Activated CD4-positive, alpha-beta T cell treated with anti-CD3 and anti-CD28 coated beads for 36 hours (primary cell): ENCODE measurements at regions not wholly inside any gene's neighbourhood (a gene's known extent, or its start where the extent isn't known, plus 50 kb on each side); places are given as distances from the start of the nearest gene placed in this dataset.

Source experiments
- ATAC-seq: fragments of 200-7000 bp; cut with Tn5 transposase; one replicate; pipeline ENCODE4 v1.10.0; 2021; ENCODE audit warnings: mild to moderate bottlenecking, moderate library complexity
- CTCF ChIA-PET: fragments of 350-600 bp; sonication (Branson Sonifier 250); formaldehyde crosslinking; loops from one replicate; lab custom pipeline; 2021; ENCODE audit warnings: antibody characterized with exemption; lab: Charles Lee
- POLR2A ChIA-PET: fragments of 350-600 bp; sonication (Branson Sonifier 250); formaldehyde crosslinking; loops from one replicate; lab custom pipeline; 2021; ENCODE audit warnings: antibody characterized with exemption, inconsistent platforms; lab: Charles Lee
- DNase-seq: peaks from one replicate; pipeline ENCODE4 v3.0.0-alpha.2; 2020
- H3K27ac Mint-ChIP-seq: one replicate; pipeline ENCODE4 v1.8.0; 2021; ENCODE audit warnings: mixed read lengths
- H3K27me3 Mint-ChIP-seq: one replicate; pipeline ENCODE4 v1.8.0; 2021; ENCODE audit warnings: mixed read lengths
- H3K36me3 Mint-ChIP-seq: one replicate; pipeline ENCODE4 v1.8.0; 2021; ENCODE audit warnings: low read depth, mixed read lengths
- H3K4me1 Mint-ChIP-seq: one replicate; pipeline ENCODE4 v1.8.0; 2021; ENCODE audit warnings: mixed read lengths
- H3K4me3 Mint-ChIP-seq: one replicate; pipeline ENCODE4 v1.8.0; 2021; ENCODE audit warnings: mild to moderate bottlenecking, moderate library complexity, mixed read lengths
- H3K9me3 Mint-ChIP-seq: one replicate; pipeline ENCODE4 v1.8.0; 2021; ENCODE audit warnings: low read depth, mixed read lengths
- intact Hi-C, 2 experiments: fragments of 100-400 bp; cut with DNase I in 1 of 2; cut with micrococcal nuclease in 1 of 2; formaldehyde crosslinking; loops; one replicate each; pipeline versions ENCODE4 v1.14.2 to v1.15.1; 2022 to 2024; cut with DNase I, micrococcal nuclease

DNA sequence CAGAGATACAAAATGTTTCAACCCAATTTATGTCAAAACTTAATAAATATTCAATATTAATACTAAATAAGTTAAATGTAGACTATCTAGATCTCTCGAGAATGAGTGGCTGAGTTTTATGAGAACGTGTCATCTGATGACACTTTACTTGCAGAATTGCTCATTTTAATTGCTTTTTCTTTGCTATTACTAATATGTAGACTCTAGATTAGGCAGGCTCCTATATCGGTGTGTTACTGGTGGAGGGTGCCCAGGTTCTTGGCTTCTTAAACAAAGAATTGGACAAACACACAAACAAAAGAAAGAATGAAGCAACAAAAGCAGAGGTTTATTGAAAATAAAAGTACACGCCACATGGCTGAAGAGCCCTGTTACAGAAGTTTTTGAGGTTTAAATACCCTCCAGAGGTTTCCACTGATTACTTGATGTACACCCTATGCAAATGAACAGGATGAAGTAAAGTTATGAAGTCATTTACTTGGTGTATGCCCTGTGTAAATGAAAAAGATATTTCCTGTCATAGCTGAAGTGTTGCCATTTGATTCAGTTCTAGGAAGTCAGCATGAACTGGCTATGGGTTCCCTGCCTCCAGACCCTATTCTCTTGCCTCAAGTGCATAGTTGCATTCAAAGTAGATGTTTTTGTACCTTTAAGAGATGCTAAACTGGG is 122.9 kb upstream of the ITGA4 start:
- intact Hi-C loops: no loop called here
- H3K4me1 Mint-ChIP-seq: peaks cover 11% of the 10 kb centered on the region
- H3K9me3 Mint-ChIP-seq: peaks cover 4% of the 10 kb centered on the region
- H3K27me3 Mint-ChIP-seq: no peaks in the 10 kb centered on the region
- H3K27ac Mint-ChIP-seq: no peak overlapping the region
- H3K4me3 Mint-ChIP-seq: no peak overlapping the region
- DNase-seq: no peak
- ChIA-PET CTCF (no interaction called here), POLR2A (no interaction called here)
- ATAC-seq: peak; percentile 81
- no peaks in the 10 kb centered on the region for H3K36me3 Mint-ChIP-seq

DNA sequence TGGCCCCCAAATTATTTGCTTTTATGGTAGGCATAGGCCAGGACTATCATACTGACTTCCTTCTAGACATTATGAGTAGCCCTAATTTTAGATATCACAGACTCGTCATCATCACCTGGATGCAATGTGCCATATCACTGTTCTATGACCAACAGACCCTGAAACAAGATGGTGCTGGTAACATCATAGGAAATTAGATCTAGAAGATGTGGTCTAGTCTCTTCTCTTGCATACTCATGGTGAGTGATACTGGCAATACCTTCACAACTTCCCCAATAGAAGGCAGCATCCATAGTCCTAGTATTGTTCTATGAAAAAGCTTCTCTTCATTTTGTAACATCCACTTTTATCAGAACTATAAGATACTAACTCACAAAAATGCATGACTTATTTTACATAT is 116.3 kb upstream of the ITGA4 start:
- H3K27me3 Mint-ChIP-seq: no peaks in the 10 kb centered on the region
- ChIA-PET POLR2A (no interaction called here), CTCF (no interaction called here)
- no peak overlapping the region for H3K27ac Mint-ChIP-seq
- no peaks in the 10 kb centered on the region for H3K9me3 Mint-ChIP-seq
- DNase-seq (no peak), ATAC-seq (no peak)
- H3K4me3 Mint-ChIP-seq: no peak overlapping the region
- H3K4me1 Mint-ChIP-seq: peaks cover 3% of the 10 kb centered on the region
- peaks cover 7% of the 10 kb centered on the region for H3K36me3 Mint-ChIP-seq
- intact Hi-C loops: no loop called here

DNA sequence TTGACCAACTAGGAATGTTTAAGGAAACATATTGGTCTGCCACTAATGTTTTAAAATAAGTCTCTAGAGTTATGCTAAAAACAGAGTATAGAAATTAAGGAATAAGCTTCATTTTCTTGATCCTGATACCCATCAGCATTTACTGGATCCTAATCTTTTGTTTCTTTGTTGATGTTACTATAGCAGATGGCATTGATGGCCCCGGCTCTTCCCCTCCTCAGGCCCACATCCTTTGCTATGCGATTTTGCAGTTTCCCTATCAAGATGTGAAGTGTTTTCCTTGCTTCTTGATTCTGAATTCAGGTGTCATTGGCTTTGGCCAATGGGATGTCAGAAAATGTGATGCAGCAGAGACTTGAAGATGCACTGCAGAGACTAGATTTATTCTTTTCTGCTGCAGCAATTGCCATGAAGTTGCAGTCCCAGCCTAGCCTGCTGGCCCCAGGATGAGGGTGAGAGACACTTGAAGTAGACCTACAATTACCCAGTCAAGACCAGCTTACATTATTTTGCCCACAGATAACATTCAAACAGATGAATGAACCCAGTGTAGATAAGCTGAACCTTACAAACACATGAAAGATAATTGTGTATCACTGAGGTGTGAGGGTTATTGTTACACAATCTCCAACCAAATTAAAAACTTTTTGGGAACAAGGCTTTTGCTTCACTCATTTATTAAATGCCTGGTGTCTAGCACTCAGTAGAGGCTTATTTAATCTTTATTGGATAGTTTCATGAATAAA is 115.2 kb upstream of the ITGA4 start:
- Mint-ChIP-seq H3K4me1 (peaks cover 3% of the 10 kb centered on the region), H3K36me3 (peaks cover 11% of the 10 kb centered on the region), H3K4me3 (no peak overlapping the region), H3K27ac (no peak overlapping the region), H3K9me3 (no peaks in the 10 kb centered on the region), H3K27me3 (no peaks in the 10 kb centered on the region)
- ChIA-PET CTCF (interaction anchor here (0.6 kb wide), 1 partner anchor 489 kb away, joined by 3 read pairs; no protein-coding TSS in a partner anchor), POLR2A (no interaction called here)
- ATAC-seq (no peak), DNase-seq (no peak)
- intact Hi-C loops: no loop called here

DNA sequence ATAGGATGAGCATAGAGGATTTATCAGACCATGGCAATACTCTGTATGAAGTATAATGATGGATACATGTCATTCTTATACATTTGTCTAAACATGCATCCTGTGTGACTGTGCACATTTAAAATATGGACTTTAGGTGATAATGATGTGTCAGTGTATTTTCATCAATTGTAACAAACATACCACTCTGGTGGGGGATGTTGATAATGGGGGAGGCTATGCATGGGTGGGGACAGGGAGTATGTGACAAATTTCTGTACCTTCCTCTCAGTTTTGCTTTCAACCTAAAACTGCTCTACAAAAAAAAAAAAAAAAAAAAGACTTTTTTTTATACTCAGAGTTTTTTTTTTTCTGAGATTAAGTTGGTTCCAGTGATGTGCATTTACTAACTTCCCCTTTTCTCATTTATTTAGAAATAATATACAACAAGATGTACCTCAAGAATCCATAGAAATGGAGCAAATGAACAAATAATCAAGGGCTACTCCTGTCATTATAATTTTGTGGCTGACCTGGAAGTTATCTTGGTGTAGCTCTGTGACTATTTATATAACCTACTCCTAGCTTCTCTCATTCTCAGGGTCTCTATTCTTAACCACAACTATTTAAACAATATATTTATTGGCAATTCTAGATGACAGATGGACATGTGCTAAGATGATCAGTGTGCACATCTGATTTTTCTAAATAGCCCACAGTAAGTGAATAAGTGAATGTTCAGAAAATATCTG is 108.9 kb upstream of the ITGA4 start:
- H3K36me3 Mint-ChIP-seq: peaks cover 5% of the 10 kb centered on the region
- no peak overlapping the region for H3K4me3 Mint-ChIP-seq
- ChIA-PET CTCF (no interaction called here), POLR2A (no interaction called here)
- H3K4me1 Mint-ChIP-seq: peaks cover 7% of the 10 kb centered on the region
- H3K27me3 Mint-ChIP-seq: no peaks in the 10 kb centered on the region
- DNase-seq: no peak
- no peak overlapping the region for H3K27ac Mint-ChIP-seq
- peak; percentile 51 for ATAC-seq
- H3K9me3 Mint-ChIP-seq: no peaks in the 10 kb centered on the region
- intact Hi-C loops: no loop called here

DNA sequence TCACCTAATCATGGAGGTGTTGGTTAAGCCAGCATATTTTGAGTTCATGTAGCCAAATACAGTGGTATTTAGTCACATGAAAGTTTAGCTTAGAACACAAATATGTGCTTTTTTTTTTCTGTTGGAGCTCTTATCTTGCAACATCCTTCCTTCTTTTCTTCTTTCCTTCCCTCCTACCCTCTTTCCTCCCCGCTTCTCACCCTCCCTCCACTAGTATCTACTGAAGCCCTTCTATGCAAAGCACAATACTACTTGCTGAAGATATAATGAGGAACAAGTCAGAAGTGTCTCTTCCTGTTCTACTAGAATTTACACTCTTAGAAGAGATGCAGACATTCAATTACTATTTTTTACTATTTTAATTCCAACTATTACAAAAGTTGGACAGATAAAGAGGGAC is 105.0 kb upstream of the ITGA4 start:
- no peaks in the 10 kb centered on the region for H3K27me3 Mint-ChIP-seq
- no peaks in the 10 kb centered on the region for H3K9me3 Mint-ChIP-seq
- H3K27ac Mint-ChIP-seq: no peak overlapping the region
- CTCF ChIA-PET: interaction anchor here (0.6 to 1.6 kb wide), 4 partner anchors 40 to 365 kb away, joined by 3 to 4 read pairs (median 4); no protein-coding TSS in a partner anchor
- ATAC-seq (no peak), DNase-seq (no peak)
- no peaks in the 10 kb centered on the region for H3K36me3 Mint-ChIP-seq
- POLR2A ChIA-PET: no interaction called here
- intact Hi-C loops: no loop called here
- H3K4me1 Mint-ChIP-seq: peaks cover 9% of the 10 kb centered on the region
- no peak overlapping the region for H3K4me3 Mint-ChIP-seq

DNA sequence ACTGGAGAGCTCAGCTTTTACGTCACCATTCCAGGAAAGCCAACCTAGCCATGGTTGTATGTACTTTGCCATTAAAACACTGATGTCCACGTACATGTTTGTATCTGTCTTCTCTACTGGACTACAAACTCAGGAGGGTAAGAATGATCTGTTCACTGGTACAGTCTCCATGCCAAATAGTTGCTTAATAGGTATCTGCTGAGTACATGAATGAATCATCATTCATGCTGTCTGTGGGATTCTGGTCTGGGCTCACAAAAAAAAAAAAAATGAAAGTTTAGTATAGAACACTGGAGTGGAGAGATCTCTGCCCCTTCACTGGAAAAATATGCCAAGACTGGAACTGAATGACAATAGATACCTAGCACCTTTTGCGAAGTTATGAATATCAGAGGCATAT is 102.6 kb upstream of the ITGA4 start:
- ChIA-PET CTCF (interaction anchor here (0.9 kb wide), 1 partner anchor 12 kb away, joined by 3 read pairs; no protein-coding TSS in a partner anchor), POLR2A (no interaction called here)
- no peak for DNase-seq
- no peak for ATAC-seq
- intact Hi-C loops: no loop called here
- no peaks in the 10 kb centered on the region for H3K9me3 Mint-ChIP-seq
- no peaks in the 10 kb centered on the region for H3K36me3 Mint-ChIP-seq
- H3K27me3 Mint-ChIP-seq: no peaks in the 10 kb centered on the region
- peaks cover 8% of the 10 kb centered on the region for H3K4me1 Mint-ChIP-seq
- H3K4me3 Mint-ChIP-seq: no peak overlapping the region
- no peak overlapping the region for H3K27ac Mint-ChIP-seq

DNA sequence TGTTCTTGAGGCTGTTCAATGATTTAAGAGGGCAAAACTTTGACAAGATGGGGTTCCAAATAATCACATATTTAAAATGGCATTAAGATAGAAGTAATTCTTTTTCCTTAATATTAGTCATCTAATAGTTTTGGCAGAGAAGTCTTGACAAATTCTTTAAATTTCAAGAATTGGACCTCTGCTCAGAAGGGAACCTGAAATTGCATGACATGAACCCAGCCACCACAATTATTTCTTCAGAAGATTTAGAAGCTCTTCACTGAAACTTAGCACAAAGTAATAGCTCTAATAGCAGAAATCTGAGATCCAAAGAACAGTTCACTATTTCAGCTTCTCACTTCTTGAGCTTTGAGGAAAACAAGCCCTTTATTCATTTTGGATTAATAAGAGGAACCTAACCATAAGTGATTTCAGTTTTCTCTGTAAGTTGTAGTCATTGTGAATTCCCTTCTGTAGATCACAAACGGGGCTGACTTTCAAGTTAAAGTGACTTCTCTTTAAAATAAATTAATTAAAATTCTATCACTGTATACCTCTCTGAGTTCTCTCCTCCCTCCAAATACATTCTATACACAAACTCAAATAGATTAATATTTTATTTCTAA is 100.6 kb upstream of the ITGA4 start:
- Mint-ChIP-seq H3K27ac (no peak overlapping the region), H3K4me3 (no peak overlapping the region), H3K4me1 (peaks cover 8% of the 10 kb centered on the region), H3K9me3 (no peaks in the 10 kb centered on the region), H3K36me3 (no peaks in the 10 kb centered on the region), H3K27me3 (no peaks in the 10 kb centered on the region)
- ATAC-seq (no peak), DNase-seq (no peak)
- intact Hi-C loops: no loop called here
- ChIA-PET CTCF (interaction anchor here (0.7 to 1.5 kb wide), 2 partner anchors 12 to 116 kb away, joined by 3 read pairs; no protein-coding TSS in a partner anchor), POLR2A (no interaction called here)

DNA sequence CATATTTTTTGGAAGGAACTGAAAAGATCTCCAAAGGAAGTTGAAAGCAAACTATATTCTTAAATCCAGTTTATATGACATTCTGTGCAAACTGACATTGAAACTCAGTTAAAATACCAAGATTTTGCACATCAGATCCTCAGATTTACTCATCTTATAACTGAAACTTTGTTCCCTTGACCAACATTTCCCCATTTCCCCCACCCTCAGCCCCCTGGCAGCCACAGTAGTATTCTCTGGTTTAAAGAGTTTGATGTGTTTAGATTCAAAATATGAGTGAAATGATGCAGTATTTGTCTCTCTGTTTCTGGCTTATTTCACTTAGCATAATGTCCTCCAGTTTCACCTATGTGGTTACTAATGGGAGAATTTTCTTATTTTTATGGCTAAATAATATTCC is 99.2 kb upstream of the ITGA4 start:
- H3K4me1 Mint-ChIP-seq: peaks cover 6% of the 10 kb centered on the region
- H3K9me3 Mint-ChIP-seq: no peaks in the 10 kb centered on the region
- ATAC-seq (no peak), DNase-seq (no peak)
- POLR2A ChIA-PET: no interaction called here
- H3K4me3 Mint-ChIP-seq: no peak overlapping the region
- intact Hi-C loops: no loop called here
- CTCF ChIA-PET: interaction anchor here (0.9 to 1.5 kb wide), 2 partner anchors 117 to 357 kb away, joined by 3 read pairs; no protein-coding TSS in a partner anchor
- H3K36me3 Mint-ChIP-seq: no peaks in the 10 kb centered on the region
- H3K27me3 Mint-ChIP-seq: no peaks in the 10 kb centered on the region
- no peak overlapping the region for H3K27ac Mint-ChIP-seq

DNA sequence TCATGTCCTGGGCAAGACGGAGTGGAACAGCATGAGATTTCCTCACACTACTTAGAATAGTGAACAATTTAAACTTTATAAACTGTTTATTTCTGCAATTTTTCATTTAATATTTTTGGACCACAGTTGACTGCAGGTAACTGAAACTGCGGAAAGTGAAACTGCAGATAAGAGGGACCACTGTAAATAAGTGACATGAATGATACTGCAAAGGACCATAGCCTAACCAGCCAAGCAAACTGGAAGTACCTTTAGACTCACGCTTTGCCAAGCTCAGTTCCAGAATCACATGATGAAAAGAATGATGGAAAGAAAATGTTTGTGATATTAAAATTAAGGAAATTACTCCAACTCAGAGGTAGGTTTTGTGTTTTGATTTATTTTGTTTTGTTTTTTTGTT is 94.6 kb upstream of the ITGA4 start:
- DNase-seq (no peak), ATAC-seq (no peak)
- Mint-ChIP-seq H3K27ac (no peak overlapping the region), H3K36me3 (no peaks in the 10 kb centered on the region), H3K4me3 (no peak overlapping the region), H3K9me3 (no peaks in the 10 kb centered on the region), H3K27me3 (no peaks in the 10 kb centered on the region), H3K4me1 (peaks cover 4% of the 10 kb centered on the region)
- intact Hi-C loops: no loop called here
- ChIA-PET CTCF (interaction anchor here (1.6 kb wide), 1 partner anchor 28 kb away, joined by 3 read pairs; no protein-coding TSS in a partner anchor), POLR2A (no interaction called here)

DNA sequence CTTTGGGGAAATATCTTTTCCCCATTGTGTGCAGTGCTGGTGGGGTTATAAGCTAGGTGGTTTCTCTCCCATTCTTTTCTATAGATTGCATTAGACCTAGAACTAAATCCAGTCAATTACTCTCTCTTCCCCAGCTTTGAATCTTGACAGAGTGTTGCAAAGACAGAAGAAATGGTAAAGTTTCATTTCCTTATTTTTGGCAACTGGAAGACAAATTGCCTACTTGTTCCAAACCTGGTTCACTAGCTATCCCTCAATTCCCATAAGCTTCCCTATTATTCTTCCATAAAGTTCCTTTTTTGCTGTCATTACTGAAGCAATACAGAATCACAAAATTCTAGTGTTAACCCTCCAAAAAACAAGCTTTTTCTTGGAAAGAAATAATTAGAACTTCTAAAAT is 94.0 kb upstream of the ITGA4 start:
- H3K27ac Mint-ChIP-seq: no peak overlapping the region
- intact Hi-C loops: no loop called here
- ATAC-seq (no peak), DNase-seq (no peak)
- CTCF ChIA-PET: interaction anchor here (0.8 to 1.6 kb wide), 2 partner anchors 28 to 104 kb away, joined by 3 read pairs; no protein-coding TSS in a partner anchor
- no peak overlapping the region for H3K4me3 Mint-ChIP-seq
- H3K27me3 Mint-ChIP-seq: no peaks in the 10 kb centered on the region
- no peaks in the 10 kb centered on the region for H3K9me3 Mint-ChIP-seq
- no peaks in the 10 kb centered on the region for H3K4me1 Mint-ChIP-seq
- H3K36me3 Mint-ChIP-seq: no peaks in the 10 kb centered on the region
- POLR2A ChIA-PET: no interaction called here

DNA sequence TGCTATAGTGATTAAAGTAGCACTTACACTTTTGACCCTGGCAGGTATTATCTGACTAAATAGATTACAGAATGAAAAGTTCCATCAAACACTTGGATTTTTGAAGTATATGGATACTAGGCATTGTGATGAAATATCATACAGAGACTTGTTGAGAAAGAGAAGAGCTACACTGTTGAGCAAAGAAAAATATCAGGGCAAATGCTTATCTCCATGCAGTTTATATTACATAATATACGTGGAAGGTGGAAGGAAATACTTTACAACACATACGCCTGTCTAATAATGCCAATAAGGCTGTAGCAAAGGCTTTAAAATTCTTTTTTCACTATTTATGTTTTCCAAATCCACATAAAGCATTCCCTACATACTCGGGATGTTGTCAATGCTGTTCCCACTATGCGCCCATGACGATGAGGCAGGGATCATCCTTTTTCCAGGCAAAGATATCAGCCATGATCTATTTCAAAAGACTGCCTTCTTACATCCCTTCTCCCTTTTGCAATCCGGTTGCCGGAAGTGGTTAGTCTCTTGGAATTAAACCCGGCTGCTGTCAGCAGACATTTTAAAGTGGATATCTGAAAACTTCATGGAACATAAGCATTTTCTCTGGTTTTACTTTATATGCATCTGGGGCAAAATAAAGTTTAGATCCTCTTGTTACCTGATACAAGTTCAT is 92.6 kb upstream of the ITGA4 start:
- intact Hi-C loops: no loop called here
- Mint-ChIP-seq H3K9me3 (no peaks in the 10 kb centered on the region), H3K27me3 (no peaks in the 10 kb centered on the region), H3K4me1 (no peaks in the 10 kb centered on the region), H3K36me3 (no peaks in the 10 kb centered on the region), H3K27ac (no peak overlapping the region), H3K4me3 (no peak overlapping the region)
- ChIA-PET CTCF (no interaction called here), POLR2A (no interaction called here)
- DNase-seq (no peak), ATAC-seq (no peak)
